Osteoblast (primary cell): ENCODE measurements at regions not wholly inside any gene's neighbourhood (a gene's known extent, or its start where the extent isn't known, plus 50 kb on each side); places are given as distances from the start of the nearest gene placed in this dataset.
A peak's percentile ranks its signal among the peaks of the same experiment; 100 is the strongest.

Experiments used
- DNase-seq: peaks from one replicate; pipeline ENCODE4 v3.0.0; 2011; ENCODE audit warnings: low spot score, mixed read lengths; ENCODE audit not compliant: insufficient read length; ENCODE audit errors: missing footprints
- H2AFZ ChIP-seq: 2 replicates; pipeline ENCODE4 v1.6.0; 2011; ENCODE audit warnings: mild to moderate bottlenecking, low read length
- H3K27ac ChIP-seq: 2 replicates; pipeline ENCODE4 v1.5.1; 2011; ENCODE audit warnings: mild to moderate bottlenecking, low read depth, low read length, moderate library complexity
- H3K27me3 ChIP-seq: 2 replicates; pipeline ENCODE4 v1.6.0; 2012; ENCODE audit warnings: mild to moderate bottlenecking, control low read depth, inconsistent platforms, low read length, moderate library complexity; ENCODE audit not compliant: insufficient read depth
- H3K36me3 ChIP-seq: 2 replicates; pipeline ENCODE4 v1.5.1; 2011; ENCODE audit warnings: mild to moderate bottlenecking, low read length, control low read depth, moderate library complexity; ENCODE audit not compliant: insufficient read depth
- H3K4me1 ChIP-seq: 2 replicates; pipeline ENCODE4 v1.5.1; 2011; ENCODE audit warnings: mild to moderate bottlenecking, low read length, control low read depth, moderate library complexity; ENCODE audit not compliant: insufficient read depth
- H3K4me2 ChIP-seq: 2 replicates; pipeline ENCODE4 v1.6.0; 2011; ENCODE audit warnings: mild to moderate bottlenecking, low read length; ENCODE audit not compliant: insufficient read depth
- H3K4me3 ChIP-seq: fragments of 200-600 bp; sonication (generic); 3 replicates; pipeline ENCODE4 v1.5.1; 2012; ENCODE audit warnings: mild to moderate bottlenecking, low read length, inconsistent platforms; ENCODE audit not compliant: insufficient read depth
- H3K79me2 ChIP-seq: 2 replicates; pipeline ENCODE4 v1.6.0; 2012; ENCODE audit warnings: mild to moderate bottlenecking, low read length, control low read depth, inconsistent platforms; ENCODE audit not compliant: insufficient read depth
- H3K9me3 ChIP-seq: 2 replicates; pipeline ENCODE4 v1.5.1; 2011; ENCODE audit warnings: low read depth, low read length, control low read depth
- H4K20me1 ChIP-seq: 2 replicates; pipeline ENCODE4 v1.6.0; 2012; ENCODE audit warnings: mild to moderate bottlenecking, low read length, control low read depth; ENCODE audit not compliant: insufficient read depth
- TF ChIP-seq, protein P1 (sequence below): IDR thresholded peaks from 2 replicates; pipeline ENCODE4 v1.5.1; 2011; ENCODE audit warnings: mild to moderate bottlenecking, low read depth, low read length, moderate library complexity; ENCODE audit errors: extremely low read depth

DNA sequence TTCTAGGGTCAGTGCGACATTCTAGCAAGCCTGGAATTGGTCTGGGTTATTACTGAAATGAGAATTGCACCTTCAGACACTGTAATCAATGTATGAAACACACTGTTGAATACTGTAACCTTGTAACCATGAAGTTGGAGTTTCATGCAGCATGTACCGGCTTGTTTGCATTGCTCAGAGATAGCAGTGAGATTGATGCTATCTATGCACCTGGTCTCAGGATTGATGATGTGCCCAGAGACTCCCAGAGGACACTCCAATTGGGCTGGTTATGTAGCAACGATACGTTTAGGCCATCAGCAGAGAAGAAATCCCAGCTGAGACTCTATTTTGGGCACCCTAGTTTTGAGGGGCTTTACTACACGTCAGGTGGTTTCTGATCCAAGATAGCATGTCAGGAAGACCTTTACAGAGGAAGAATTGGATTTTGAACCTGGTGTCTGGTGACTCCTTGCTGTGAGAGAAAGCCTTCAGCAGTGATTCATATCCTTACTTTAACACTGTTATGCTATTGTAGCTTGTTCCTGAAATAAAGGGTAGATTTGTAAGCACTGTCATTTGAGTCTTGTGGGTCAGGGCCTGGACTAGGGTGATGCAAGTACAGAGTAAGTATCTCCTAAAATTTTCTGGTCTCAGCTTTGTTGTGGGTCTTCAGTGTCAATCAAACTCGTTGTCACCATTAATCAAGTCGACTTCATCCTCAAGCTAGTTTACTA is 305.1 kb upstream of the GULP1 start:
- Histone ChIP-seq H3K79me2 (no peaks in the 10 kb centered on the region), H2AFZ (no peak overlapping the region), H3K4me3 (no peak overlapping the region), H3K9me3 (no peaks in the 10 kb centered on the region), H3K36me3 (no peaks in the 10 kb centered on the region), H3K4me1 (peaks cover 9% of the 10 kb centered on the region), H4K20me1 (no peaks in the 10 kb centered on the region), H3K4me2 (no peak overlapping the region), H3K27me3 (peaks cover 2% of the 10 kb centered on the region), H3K27ac (no peak overlapping the region)
- TF ChIP-seq, protein P1, sequence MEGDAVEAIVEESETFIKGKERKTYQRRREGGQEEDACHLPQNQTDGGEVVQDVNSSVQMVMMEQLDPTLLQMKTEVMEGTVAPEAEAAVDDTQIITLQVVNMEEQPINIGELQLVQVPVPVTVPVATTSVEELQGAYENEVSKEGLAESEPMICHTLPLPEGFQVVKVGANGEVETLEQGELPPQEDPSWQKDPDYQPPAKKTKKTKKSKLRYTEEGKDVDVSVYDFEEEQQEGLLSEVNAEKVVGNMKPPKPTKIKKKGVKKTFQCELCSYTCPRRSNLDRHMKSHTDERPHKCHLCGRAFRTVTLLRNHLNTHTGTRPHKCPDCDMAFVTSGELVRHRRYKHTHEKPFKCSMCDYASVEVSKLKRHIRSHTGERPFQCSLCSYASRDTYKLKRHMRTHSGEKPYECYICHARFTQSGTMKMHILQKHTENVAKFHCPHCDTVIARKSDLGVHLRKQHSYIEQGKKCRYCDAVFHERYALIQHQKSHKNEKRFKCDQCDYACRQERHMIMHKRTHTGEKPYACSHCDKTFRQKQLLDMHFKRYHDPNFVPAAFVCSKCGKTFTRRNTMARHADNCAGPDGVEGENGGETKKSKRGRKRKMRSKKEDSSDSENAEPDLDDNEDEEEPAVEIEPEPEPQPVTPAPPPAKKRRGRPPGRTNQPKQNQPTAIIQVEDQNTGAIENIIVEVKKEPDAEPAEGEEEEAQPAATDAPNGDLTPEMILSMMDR: no peak
- DNase-seq: peak; percentile 78

DNA sequence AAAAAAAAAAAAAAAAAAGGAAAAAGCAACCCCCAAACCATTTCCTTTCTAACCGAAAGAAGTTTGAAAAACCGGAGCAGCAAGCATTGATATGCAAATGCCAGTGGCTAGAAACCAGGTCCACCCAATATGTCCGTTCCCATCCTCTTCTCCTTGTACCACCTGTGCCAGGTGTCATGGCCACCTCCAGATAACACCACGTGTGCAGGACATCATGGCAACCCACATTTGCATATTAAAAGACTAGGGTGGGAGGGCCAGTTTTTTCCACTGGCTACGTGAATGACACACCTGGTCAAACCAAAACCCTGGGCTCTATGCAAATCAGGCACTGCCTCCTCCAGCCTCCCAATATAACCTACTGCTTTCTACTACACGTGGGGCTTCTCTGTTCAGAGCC is 303.3 kb upstream of the GULP1 start:
- DNase-seq: no peak
- Histone ChIP-seq H3K4me1 (no peaks in the 10 kb centered on the region), H3K36me3 (no peaks in the 10 kb centered on the region), H2AFZ (no peak overlapping the region), H3K4me3 (no peak overlapping the region), H4K20me1 (no peaks in the 10 kb centered on the region), H3K27me3 (peaks cover 2% of the 10 kb centered on the region), H3K79me2 (no peaks in the 10 kb centered on the region), H3K27ac (no peak overlapping the region), H3K4me2 (no peak overlapping the region), H3K9me3 (no peaks in the 10 kb centered on the region)
- TF ChIP-seq, protein P1: no peak

DNA sequence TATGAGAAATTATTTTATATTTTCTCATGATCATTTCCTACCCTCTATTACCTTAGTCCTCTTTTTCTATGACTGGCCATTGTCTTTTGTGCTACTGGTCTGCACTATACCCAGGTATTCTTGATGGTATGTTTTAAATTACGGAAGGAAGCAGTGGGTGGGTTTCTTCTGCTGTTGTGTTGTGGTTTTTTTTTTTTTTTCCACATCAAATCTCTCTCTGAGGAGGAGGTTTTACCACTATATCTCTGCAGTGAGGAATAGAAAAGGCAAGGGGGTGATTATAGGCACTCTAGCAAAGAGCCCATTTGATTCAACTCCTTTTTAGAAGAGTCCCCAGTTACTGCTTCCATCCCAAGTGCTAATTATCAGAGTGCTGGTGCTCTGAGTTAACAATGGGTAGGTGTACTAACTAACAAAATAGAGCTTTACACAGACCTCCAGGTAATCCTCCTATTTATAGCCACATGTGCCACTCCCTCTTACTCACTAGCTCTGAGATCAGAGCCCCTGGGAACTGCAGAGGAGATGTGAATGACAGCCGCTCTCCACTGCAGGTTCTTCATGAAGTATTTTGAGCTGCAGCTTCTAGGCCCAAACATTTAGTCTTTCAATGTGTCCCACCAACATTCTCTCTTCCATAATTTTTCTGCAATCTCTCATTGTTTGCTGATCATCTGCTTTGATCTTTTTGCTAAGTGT is 301.6 kb upstream of the GULP1 start:
- TF ChIP-seq, protein P1: no peak
- Histone ChIP-seq H3K27ac (no peak overlapping the region), H3K4me1 (no peaks in the 10 kb centered on the region), H4K20me1 (no peaks in the 10 kb centered on the region), H3K9me3 (no peaks in the 10 kb centered on the region), H3K27me3 (peaks cover 2% of the 10 kb centered on the region), H3K4me3 (no peak overlapping the region), H3K4me2 (no peak overlapping the region), H3K36me3 (no peaks in the 10 kb centered on the region), H3K79me2 (no peaks in the 10 kb centered on the region), H2AFZ (no peak overlapping the region)
- no peak for DNase-seq

DNA sequence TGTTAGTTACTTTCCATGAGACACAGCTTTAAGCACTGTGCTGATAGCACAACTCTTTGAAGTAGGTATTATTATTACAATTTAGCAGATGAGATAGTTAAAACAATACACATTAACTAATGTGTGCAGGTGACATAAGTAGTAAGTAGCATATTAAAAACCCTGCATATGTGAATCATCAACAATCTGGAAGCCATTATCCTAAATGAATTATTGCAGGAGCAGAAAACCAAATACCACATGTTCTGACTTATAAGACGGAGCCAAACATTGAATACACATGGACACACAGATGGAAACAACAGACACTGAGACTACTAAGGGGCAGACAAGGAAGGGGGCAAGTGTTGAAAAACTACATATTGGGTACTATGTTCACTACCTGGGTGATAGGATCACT is 300.3 kb upstream of the GULP1 start:
- H3K27ac ChIP-seq: no peak overlapping the region
- no peaks in the 10 kb centered on the region for H3K79me2 ChIP-seq
- H3K4me1 ChIP-seq: no peaks in the 10 kb centered on the region
- no peak overlapping the region for H3K4me3 ChIP-seq
- H2AFZ ChIP-seq: no peak overlapping the region
- no peaks in the 10 kb centered on the region for H3K9me3 ChIP-seq
- no peak for DNase-seq
- TF ChIP-seq, protein P1: no peak
- no peaks in the 10 kb centered on the region for H4K20me1 ChIP-seq
- peaks cover 2% of the 10 kb centered on the region for H3K27me3 ChIP-seq
- no peaks in the 10 kb centered on the region for H3K36me3 ChIP-seq
- no peak overlapping the region for H3K4me2 ChIP-seq
